ENCODE measurements at regions not wholly inside any gene's neighbourhood (a gene's known extent, or its start where the extent isn't known, plus 50 kb on each side); places are given as distances from the start of the nearest gene placed in this dataset.

DNA sequence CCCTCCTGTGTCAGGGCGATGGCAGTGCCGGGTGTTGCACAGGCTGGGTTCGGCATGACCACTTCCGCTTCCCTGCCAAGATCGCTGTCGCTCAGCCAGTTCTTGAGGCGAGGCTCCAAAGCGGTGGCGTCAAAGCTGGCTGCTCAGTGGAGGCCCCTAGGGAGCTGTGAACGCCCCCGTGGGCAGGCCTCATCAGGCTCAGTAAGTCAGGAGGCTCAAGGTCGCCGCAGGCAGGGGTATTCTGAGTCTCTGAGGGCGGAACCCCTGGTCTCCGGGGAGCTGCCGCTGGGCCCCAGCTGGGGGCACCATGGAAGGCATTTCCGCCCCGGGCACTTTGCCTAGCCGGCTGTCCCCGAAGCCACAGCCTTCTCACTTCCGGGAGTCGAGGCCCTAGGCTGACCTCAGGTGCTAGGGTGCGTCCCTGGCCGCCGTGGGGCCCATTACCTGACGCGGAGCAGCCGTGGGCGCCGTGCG lies 210.4 kb downstream of the SOCS6 start:
- TF ChIP-seq EZH2phosphoT487 (IDR thresholded peaks at IDR 0.05; ENCODE audit: low read length): no peak
- TF ChIP-seq, protein P1, sequence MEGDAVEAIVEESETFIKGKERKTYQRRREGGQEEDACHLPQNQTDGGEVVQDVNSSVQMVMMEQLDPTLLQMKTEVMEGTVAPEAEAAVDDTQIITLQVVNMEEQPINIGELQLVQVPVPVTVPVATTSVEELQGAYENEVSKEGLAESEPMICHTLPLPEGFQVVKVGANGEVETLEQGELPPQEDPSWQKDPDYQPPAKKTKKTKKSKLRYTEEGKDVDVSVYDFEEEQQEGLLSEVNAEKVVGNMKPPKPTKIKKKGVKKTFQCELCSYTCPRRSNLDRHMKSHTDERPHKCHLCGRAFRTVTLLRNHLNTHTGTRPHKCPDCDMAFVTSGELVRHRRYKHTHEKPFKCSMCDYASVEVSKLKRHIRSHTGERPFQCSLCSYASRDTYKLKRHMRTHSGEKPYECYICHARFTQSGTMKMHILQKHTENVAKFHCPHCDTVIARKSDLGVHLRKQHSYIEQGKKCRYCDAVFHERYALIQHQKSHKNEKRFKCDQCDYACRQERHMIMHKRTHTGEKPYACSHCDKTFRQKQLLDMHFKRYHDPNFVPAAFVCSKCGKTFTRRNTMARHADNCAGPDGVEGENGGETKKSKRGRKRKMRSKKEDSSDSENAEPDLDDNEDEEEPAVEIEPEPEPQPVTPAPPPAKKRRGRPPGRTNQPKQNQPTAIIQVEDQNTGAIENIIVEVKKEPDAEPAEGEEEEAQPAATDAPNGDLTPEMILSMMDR (IDR thresholded peaks at IDR 0.05; ENCODE audit: low read length): no peak
- TF ChIP-seq EZH2 (optimal IDR thresholded peaks at IDR 0.05; ENCODE audit: low read depth, low read length): no peak
- Histone ChIP-seq H3F3A (ENCODE audit: insufficient read depth, low read length) (no peaks in the 10 kb centered on the region), H3K27me3 (replicated peaks; ENCODE audit: insufficient read depth, low read length) (no peaks in the 10 kb centered on the region), H3K4me1 (ENCODE audit: low read length) (no peaks in the 10 kb centered on the region), H4K20me1 (ENCODE audit: insufficient read depth, low read length) (no peaks in the 10 kb centered on the region), H3K4me2 (ENCODE audit: low read depth, low read length) (no peak overlapping the region), H3K9ac (ENCODE audit: low read length) (no peak overlapping the region), H3K79me2 (ENCODE audit: low read length) (no peaks in the 10 kb centered on the region), H3K9me3 (replicated peaks; ENCODE audit: insufficient read depth, low read length) (no peaks in the 10 kb centered on the region), H3K36me3 (replicated peaks; ENCODE audit: insufficient read depth, low read length) (no peaks in the 10 kb centered on the region), H3K4me3 (ENCODE audit: low read length) (no peak overlapping the region), H2AFZ (ENCODE audit: low read length) (no peak overlapping the region), H3K9me2 (replicated peaks; ENCODE audit: insufficient read depth, low read length) (no peaks in the 10 kb centered on the region), H3K27ac (ENCODE audit: low read length) (no peak overlapping the region)
- no peak for DNase-seq

- no peak for DNase-seq
- Histone ChIP-seq H3K27ac (ENCODE audit: low read length) (no peak overlapping the region), H3K36me3 (replicated peaks; ENCODE audit: insufficient read depth, low read length) (no peaks in the 10 kb centered on the region), H3K9me3 (replicated peaks; ENCODE audit: insufficient read depth, low read length) (no peaks in the 10 kb centered on the region), H3K4me2 (ENCODE audit: low read depth, low read length) (no peak overlapping the region), H2AFZ (ENCODE audit: low read length) (no peak overlapping the region), H3K4me3 (ENCODE audit: low read length) (no peak overlapping the region), H3K79me2 (ENCODE audit: low read length) (no peaks in the 10 kb centered on the region), H3K4me1 (ENCODE audit: low read length) (no peaks in the 10 kb centered on the region), H3K9me2 (replicated peaks; ENCODE audit: insufficient read depth, low read length) (no peaks in the 10 kb centered on the region), H3F3A (ENCODE audit: insufficient read depth, low read length) (no peaks in the 10 kb centered on the region), H3K9ac (ENCODE audit: low read length) (no peak overlapping the region), H3K27me3 (replicated peaks; ENCODE audit: insufficient read depth, low read length) (no peaks in the 10 kb centered on the region), H4K20me1 (ENCODE audit: insufficient read depth, low read length) (no peaks in the 10 kb centered on the region)
- TF ChIP-seq EZH2phosphoT487 (IDR thresholded peaks at IDR 0.05; ENCODE audit: low read length) (no peak), EZH2 (optimal IDR thresholded peaks at IDR 0.05; ENCODE audit: low read depth, low read length) (no peak)
- TF ChIP-seq, protein P1 (IDR thresholded peaks at IDR 0.05; ENCODE audit: low read length): no peak
Measured at GRCh38 chr18:70496353-70497294, 207.8 kb downstream of the SOCS6 start.

DNA sequence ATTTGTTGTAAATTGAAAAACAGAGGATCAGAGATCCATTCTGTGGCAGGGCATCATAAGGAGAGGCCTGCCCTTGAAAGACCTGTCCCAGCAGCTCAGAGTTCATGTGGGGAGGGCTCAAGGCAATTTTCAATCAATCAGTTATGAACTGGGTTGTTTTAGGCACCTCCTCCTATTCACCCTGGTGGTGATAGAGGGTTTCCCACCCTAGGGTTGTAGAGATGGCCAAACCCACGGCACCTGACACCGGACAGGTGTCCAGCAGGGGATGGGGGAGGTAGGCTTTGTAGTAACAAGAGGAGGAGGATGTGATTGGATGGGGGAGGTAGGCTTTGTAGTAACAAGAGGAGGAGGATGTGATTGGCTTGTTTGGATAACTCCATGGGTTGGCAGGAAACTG lies 205.7 kb downstream of the SOCS6 start:
- no peaks in the 10 kb centered on the region for H4K20me1 ChIP-seq (ENCODE audit: insufficient read depth, low read length)
- no peak for DNase-seq
- no peak overlapping the region for H3K4me2 ChIP-seq (ENCODE audit: low read depth, low read length)
- no peaks in the 10 kb centered on the region for H3K27me3 ChIP-seq (replicated peaks; ENCODE audit: insufficient read depth, low read length)
- H2AFZ ChIP-seq (ENCODE audit: low read length): no peak overlapping the region
- no peaks in the 10 kb centered on the region for H3K79me2 ChIP-seq (ENCODE audit: low read length)
- no peak overlapping the region for H3K4me3 ChIP-seq (ENCODE audit: low read length)
- no peaks in the 10 kb centered on the region for H3F3A ChIP-seq (ENCODE audit: insufficient read depth, low read length)
- TF ChIP-seq, protein P1 (IDR thresholded peaks at IDR 0.05; ENCODE audit: low read length): no peak
- TF ChIP-seq EZH2phosphoT487 (IDR thresholded peaks at IDR 0.05; ENCODE audit: low read length): no peak
- no peak for TF ChIP-seq EZH2 (optimal IDR thresholded peaks at IDR 0.05; ENCODE audit: low read depth, low read length)
- no peaks in the 10 kb centered on the region for H3K4me1 ChIP-seq (ENCODE audit: low read length)
- H3K36me3 ChIP-seq (replicated peaks; ENCODE audit: insufficient read depth, low read length): no peaks in the 10 kb centered on the region
- no peaks in the 10 kb centered on the region for H3K9me2 ChIP-seq (replicated peaks; ENCODE audit: insufficient read depth, low read length)
- H3K9ac ChIP-seq (ENCODE audit: low read length): no peak overlapping the region
- H3K27ac ChIP-seq (ENCODE audit: low read length): no peak overlapping the region
- no peaks in the 10 kb centered on the region for H3K9me3 ChIP-seq (replicated peaks; ENCODE audit: insufficient read depth, low read length)
